DND-41 (cell line): ENCODE measurements at regions not wholly inside any gene's neighbourhood (a gene's known extent, or its start where the extent isn't known, plus 50 kb on each side); places are given as distances from the start of the nearest gene placed in this dataset.

Experiments used
- ATAC-seq: fragments of 200-7000 bp; cut with Tn5 transposase; 3 replicates; pipeline ENCODE4 v1.9.1; 2021; ENCODE audit warnings: low read depth; ENCODE audit not compliant: insufficient read depth
- DNase-seq: peaks from one replicate; pipeline ENCODE4 v3.0.0-alpha.2; 2020
- H2AFZ ChIP-seq: 2 replicates; pipeline ENCODE4 v1.6.0; 2012; ENCODE audit warnings: low read depth, low read length
- H3K27ac ChIP-seq: 2 replicates; pipeline ENCODE4 v1.5.1; 2012; ENCODE audit warnings: low read length, inconsistent platforms
- H3K27me3 ChIP-seq: fragments of 200-600 bp; sonication (generic); 2 replicates; pipeline ENCODE4 v1.6.0; 2012; ENCODE audit warnings: low read length, mild to moderate bottlenecking, inconsistent platforms; ENCODE audit not compliant: insufficient read depth, poor library complexity
- H3K36me3 ChIP-seq: 2 replicates; pipeline ENCODE4 v1.5.1; 2012; ENCODE audit warnings: low read length, inconsistent platforms; ENCODE audit not compliant: insufficient read depth
- H3K4me1 ChIP-seq: 2 replicates; pipeline ENCODE4 v1.5.1; 2012; ENCODE audit warnings: mild to moderate bottlenecking, low read length; ENCODE audit not compliant: insufficient read depth
- H3K4me2 ChIP-seq: 2 replicates; pipeline ENCODE4 v1.6.0; 2012; ENCODE audit warnings: mild to moderate bottlenecking, moderate library complexity, low read length, inconsistent platforms; ENCODE audit not compliant: insufficient read depth
- H3K4me3 ChIP-seq, 2 experiments: fragments of 200-600 bp in 1 of 2; shearing (Covaris generic) in 1 of 2; 2 replicates each; pipeline ENCODE4 v1.5.1; 2012 to 2016; ENCODE audit warnings: inconsistent platforms in 2 of 2, low read length in 2 of 2, mild to moderate bottlenecking in 2 of 2, low read depth in 1 of 2, moderate library complexity in 1 of 2
- H3K79me2 ChIP-seq: 2 replicates; pipeline ENCODE4 v1.6.0; 2012; ENCODE audit warnings: low read length, inconsistent platforms; ENCODE audit not compliant: insufficient read depth
- H3K9ac ChIP-seq: 2 replicates; pipeline ENCODE4 v1.6.0; 2012; ENCODE audit warnings: low read depth, mild to moderate bottlenecking, inconsistent platforms, low read length, moderate library complexity
- H3K9me3 ChIP-seq: 2 replicates; pipeline ENCODE4 v1.5.1; 2012; ENCODE audit warnings: low read length, moderate library complexity, mild to moderate bottlenecking, inconsistent platforms; ENCODE audit not compliant: insufficient read depth, severe bottlenecking
- H4K20me1 ChIP-seq: 2 replicates; pipeline ENCODE4 v1.6.0; 2012; ENCODE audit warnings: low read length; ENCODE audit not compliant: insufficient read depth
- EZH2 ChIP-seq: IDR thresholded peaks from 3 replicates; pipeline ENCODE4 v1.6.1; 2012; ENCODE audit warnings: borderline replicate concordance, low read depth, mild to moderate bottlenecking, moderate library complexity, low read length, inconsistent platforms; ENCODE audit not compliant: severe bottlenecking
- TF ChIP-seq, protein P1 (sequence below): IDR thresholded peaks from 2 replicates; pipeline ENCODE4 v1.5.1; 2012; ENCODE audit warnings: borderline replicate concordance, low read length, moderate library complexity, mild to moderate bottlenecking; ENCODE audit not compliant: poor library complexity, severe bottlenecking; ENCODE audit errors: extremely low read depth

GRCh38 chr16:82506692-82507670, 119.8 kb upstream of the CDH13 start:
- Histone ChIP-seq H3K4me3 (no peak overlapping the region), H3K79me2 (no peaks in the 10 kb centered on the region), H2AFZ (no peak overlapping the region), H3K4me2 (no peak overlapping the region), H3K27ac (no peak overlapping the region), H3K27me3 (peaks cover 3% of the 10 kb centered on the region), H3K9me3 (peaks cover 4% of the 10 kb centered on the region), H3K9ac (no peak overlapping the region), H4K20me1 (no peaks in the 10 kb centered on the region), H3K36me3 (no peaks in the 10 kb centered on the region), H3K4me1 (no peaks in the 10 kb centered on the region)
- ATAC-seq (no peak), DNase-seq (no peak)
- TF ChIP-seq, protein P1, sequence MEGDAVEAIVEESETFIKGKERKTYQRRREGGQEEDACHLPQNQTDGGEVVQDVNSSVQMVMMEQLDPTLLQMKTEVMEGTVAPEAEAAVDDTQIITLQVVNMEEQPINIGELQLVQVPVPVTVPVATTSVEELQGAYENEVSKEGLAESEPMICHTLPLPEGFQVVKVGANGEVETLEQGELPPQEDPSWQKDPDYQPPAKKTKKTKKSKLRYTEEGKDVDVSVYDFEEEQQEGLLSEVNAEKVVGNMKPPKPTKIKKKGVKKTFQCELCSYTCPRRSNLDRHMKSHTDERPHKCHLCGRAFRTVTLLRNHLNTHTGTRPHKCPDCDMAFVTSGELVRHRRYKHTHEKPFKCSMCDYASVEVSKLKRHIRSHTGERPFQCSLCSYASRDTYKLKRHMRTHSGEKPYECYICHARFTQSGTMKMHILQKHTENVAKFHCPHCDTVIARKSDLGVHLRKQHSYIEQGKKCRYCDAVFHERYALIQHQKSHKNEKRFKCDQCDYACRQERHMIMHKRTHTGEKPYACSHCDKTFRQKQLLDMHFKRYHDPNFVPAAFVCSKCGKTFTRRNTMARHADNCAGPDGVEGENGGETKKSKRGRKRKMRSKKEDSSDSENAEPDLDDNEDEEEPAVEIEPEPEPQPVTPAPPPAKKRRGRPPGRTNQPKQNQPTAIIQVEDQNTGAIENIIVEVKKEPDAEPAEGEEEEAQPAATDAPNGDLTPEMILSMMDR, result no peak
- no peak for TF ChIP-seq EZH2

- Histone ChIP-seq H3K9me3 (peaks cover 4% of the 10 kb centered on the region), H2AFZ (no peak overlapping the region), H3K4me3 (no peak overlapping the region), H3K27me3 (peaks cover 6% of the 10 kb centered on the region), H3K79me2 (no peaks in the 10 kb centered on the region), H3K4me1 (no peaks in the 10 kb centered on the region), H3K36me3 (no peaks in the 10 kb centered on the region), H3K9ac (no peak overlapping the region), H4K20me1 (no peaks in the 10 kb centered on the region), H3K4me2 (no peak overlapping the region), H3K27ac (no peak overlapping the region)
- TF ChIP-seq, protein P1, result no peak
- TF ChIP-seq EZH2, result no peak
- ATAC-seq, result no peak
- no peak for DNase-seq
These were observed 121.9 kb upstream of the CDH13 start for GRCh38 chr16:82504836-82505235.

- Histone ChIP-seq H3K36me3 (no peaks in the 10 kb centered on the region), H3K9ac (no peak overlapping the region), H3K9me3 (no peaks in the 10 kb centered on the region), H2AFZ (no peak overlapping the region), H3K27me3 (peaks cover 13% of the 10 kb centered on the region), H3K4me1 (no peaks in the 10 kb centered on the region), H3K27ac (no peak overlapping the region), H3K4me3 (no peak overlapping the region), H3K4me2 (no peak overlapping the region), H3K79me2 (no peaks in the 10 kb centered on the region), H4K20me1 (no peaks in the 10 kb centered on the region)
- no peak for TF ChIP-seq EZH2
- TF ChIP-seq, protein P1, result no peak
- no peak for ATAC-seq
- DNase-seq, result no peak
These were observed 127.5 kb upstream of the CDH13 start for GRCh38 chr16:82499302-82499701.
